OCI-LY7 (cell line): ENCODE measurements at regions not wholly inside any gene's neighbourhood (a gene's known extent, or its start where the extent isn't known, plus 50 kb on each side); places are given as distances from the start of the nearest gene placed in this dataset.

Source experiments
- BruUV-seq: library from RNA; stranded (reverse); fragments of 400-500 nt; replicated peaks from 2 replicates; lab custom pipeline; 2021; lab: Mats Ljungman, UMichigan
- CTCF ChIA-PET: fragments of 300-600 bp; sonication (Branson Sonifier 250); formaldehyde crosslinking; loops from one replicate; lab custom pipeline; 2022; ENCODE audit warnings: antibody characterized with exemption; ENCODE audit not compliant: unreplicated experiment; lab: Charles Lee
- POLR2A ChIA-PET: fragments of 300-600 bp; sonication (Branson Sonifier 250); formaldehyde crosslinking; loops from one replicate; lab custom pipeline; 2022; ENCODE audit warnings: antibody characterized with exemption; lab: Charles Lee
- DNase-seq: peaks from one replicate; pipeline ENCODE4 v3.0.0-alpha.2; 2015; ENCODE audit warnings: low spot score
- H2AFZ ChIP-seq: fragments of 200-600 bp; sonication (generic), shearing (Covaris generic); 2 replicates; pipeline ENCODE4 v1.6.1; 2014; ENCODE audit warnings: mild to moderate bottlenecking, antibody characterized with exemption, low read length, moderate library complexity
- H3K27ac ChIP-seq: fragments of 200-600 bp; sonication (generic); 2 replicates; pipeline ENCODE4 v1.5.1; 2014; ENCODE audit warnings: mixed run types, low read depth, mild to moderate bottlenecking, moderate library complexity, low read length, inconsistent platforms; ENCODE audit not compliant: poor library complexity, severe bottlenecking
- H3K36me3 ChIP-seq: fragments of 200-600 bp; sonication (generic); 2 replicates; pipeline ENCODE4 v1.6.1; 2014; ENCODE audit warnings: mild to moderate bottlenecking, antibody characterized with exemption, low read length, moderate library complexity, mixed read lengths; ENCODE audit not compliant: insufficient read depth
- H3K4me1 ChIP-seq: fragments of 200-600 bp; sonication (generic); 2 replicates; pipeline ENCODE4 v1.5.1; 2014; ENCODE audit warnings: mild to moderate bottlenecking, low read length; ENCODE audit not compliant: insufficient read depth, poor library complexity, severe bottlenecking
- H3K4me2 ChIP-seq: fragments of 200-600 bp; sonication (generic); 2 replicates; pipeline ENCODE4 v1.6.1; 2014; ENCODE audit warnings: mild to moderate bottlenecking, low read length
- H3K4me3 ChIP-seq: fragments of 200-600 bp; sonication (generic); 2 replicates; pipeline ENCODE4 v1.5.1; 2014; ENCODE audit warnings: mild to moderate bottlenecking, low read depth, low read length; ENCODE audit not compliant: poor library complexity, severe bottlenecking
- H3K79me2 ChIP-seq: fragments of 200-600 bp; sonication (generic); 2 replicates; pipeline ENCODE4 v1.6.1; 2016; ENCODE audit warnings: low read depth, mild to moderate bottlenecking, low read length, moderate library complexity, mixed read lengths; ENCODE audit not compliant: insufficient read depth
- H3K9me2 ChIP-seq: fragments of 200-600 bp; sonication (generic); 2 replicates; pipeline ENCODE4 v1.6.1; 2016; ENCODE audit warnings: mild to moderate bottlenecking, low read length, mixed read lengths; ENCODE audit not compliant: insufficient read depth
- H3K9me3 ChIP-seq: fragments of 200-600 bp; sonication (generic); 2 replicates; pipeline ENCODE4 v1.6.1; 2014; ENCODE audit warnings: mild to moderate bottlenecking, mixed run types, low read length, mixed read lengths
- H4K20me1 ChIP-seq: fragments of 200-600 bp; sonication (generic); 2 replicates; pipeline ENCODE4 v1.6.1; 2014; ENCODE audit warnings: mild to moderate bottlenecking, antibody characterized with exemption, low read length, moderate library complexity, mixed read lengths; ENCODE audit not compliant: insufficient read depth
- CTCF ChIP-seq: fragments of 200-600 bp; sonication (generic); conservative IDR thresholded peaks from 2 replicates; pipeline ENCODE4 v1.5.1; 2014; ENCODE audit warnings: mild to moderate bottlenecking, antibody characterized with exemption, low read length, moderate library complexity, mixed read lengths
- EZH2phosphoT487 ChIP-seq: fragments of 200-600 bp; sonication (generic); IDR thresholded peaks from 2 replicates; pipeline ENCODE4 v1.6.1; 2018; ENCODE audit warnings: low read depth, borderline replicate concordance, mild to moderate bottlenecking, mixed run types, antibody characterized with exemption, low read length, moderate library complexity, mixed read lengths
- intact Hi-C: fragments of 100-400 bp; cut with micrococcal nuclease; formaldehyde crosslinking; loops from one replicate; pipeline ENCODE4 v1.10.0; 2022; ENCODE audit not compliant: unreplicated experiment

- no peak overlapping the region for H3K4me3 ChIP-seq
- H3K9me3 ChIP-seq = no peaks in the 10 kb centered on the region
- H4K20me1 ChIP-seq = no peaks in the 10 kb centered on the region
- H3K36me3 ChIP-seq = no peaks in the 10 kb centered on the region
- H3K4me2 ChIP-seq = no peak overlapping the region
- no peak for DNase-seq
- H3K9me2 ChIP-seq = no peaks in the 10 kb centered on the region
- H3K79me2 ChIP-seq = no peaks in the 10 kb centered on the region
- ChIA-PET CTCF (no interaction called here), POLR2A (no interaction called here)
- intact Hi-C loops = no loop called here
- TF ChIP-seq CTCF (no peak), EZH2phosphoT487 (no peak)
- no TSS peak for BruUV-seq
- no peak overlapping the region for H3K27ac ChIP-seq
- no peaks in the 10 kb centered on the region for H3K4me1 ChIP-seq
- no peak overlapping the region for H2AFZ ChIP-seq
Observed at GRCh38 chr4:125773502-125773901, 458.7 kb downstream of the FAT4 start.

GRCh38 chr4:125773931-125774330 lies 459.2 kb downstream of the FAT4 start:
- no peak overlapping the region for H3K4me3 ChIP-seq
- H3K36me3 ChIP-seq = no peaks in the 10 kb centered on the region
- H4K20me1 ChIP-seq = no peaks in the 10 kb centered on the region
- H3K79me2 ChIP-seq = no peaks in the 10 kb centered on the region
- H3K9me2 ChIP-seq = no peaks in the 10 kb centered on the region
- POLR2A ChIA-PET = no interaction called here
- intact Hi-C loops = no loop called here
- H2AFZ ChIP-seq = no peak overlapping the region
- no peak overlapping the region for H3K27ac ChIP-seq
- CTCF ChIA-PET = no interaction called here
- no peak overlapping the region for H3K4me2 ChIP-seq
- no TSS peak for BruUV-seq
- no peak for TF ChIP-seq CTCF
- TF ChIP-seq EZH2phosphoT487 = no peak
- DNase-seq = no peak
- H3K9me3 ChIP-seq = no peaks in the 10 kb centered on the region
- H3K4me1 ChIP-seq = no peaks in the 10 kb centered on the region

- intact Hi-C loops = no loop called here
- Histone ChIP-seq H4K20me1 (no peaks in the 10 kb centered on the region), H2AFZ (no peak overlapping the region), H3K4me2 (no peak overlapping the region), H3K4me1 (no peaks in the 10 kb centered on the region), H3K27ac (no peak overlapping the region), H3K79me2 (no peaks in the 10 kb centered on the region), H3K36me3 (no peaks in the 10 kb centered on the region), H3K9me2 (no peaks in the 10 kb centered on the region), H3K9me3 (no peaks in the 10 kb centered on the region), H3K4me3 (no peak overlapping the region)
- BruUV-seq = no TSS peak
- no peak for DNase-seq
- POLR2A ChIA-PET = no interaction called here
- CTCF ChIA-PET = no interaction called here
- TF ChIP-seq EZH2phosphoT487 (no peak), CTCF (no peak)
Observed at GRCh38 chr4:125776146-125776545, 461.4 kb downstream of the FAT4 start.
